H1 (cell line): ENCODE measurements at regions not wholly inside any gene's neighbourhood (a gene's known extent, or its start where the extent isn't known, plus 50 kb on each side); places are given as distances from the start of the nearest gene placed in this dataset.

Experiments used
- CHD2 ChIP-seq: IDR thresholded peaks from 2 replicates; pipeline ENCODE4 v1.6.1; 2012; ENCODE audit warnings: low read length, improper control_type of control experiment
- EZH2 ChIP-seq: fragments of 200-600 bp; sonication (generic); IDR thresholded peaks from 2 replicates; pipeline ENCODE4 v1.7.1; 2012; ENCODE audit warnings: low read depth, mild to moderate bottlenecking, moderate library complexity, low read length, inconsistent platforms; ENCODE audit not compliant: severe bottlenecking
- MAFK ChIP-seq: IDR thresholded peaks from 2 replicates; pipeline ENCODE4 v1.6.1; 2012; ENCODE audit warnings: low read depth, mild to moderate bottlenecking, improper control_type of control experiment, low read length
- POLR2A ChIP-seq, 2 experiments: IDR thresholded peaks; 1 replicate in 1 of 2; 2 replicates in 1 of 2; pipeline ENCODE4 v1.6.1; 2011; ENCODE audit warnings: low read depth in 2 of 2, low read length in 2 of 2, mild to moderate bottlenecking in 2 of 2; ENCODE audit errors: control extremely low read depth in 1 of 2
- RAD21 ChIP-seq, 2 experiments: IDR thresholded peaks in 1 of 2; conservative IDR thresholded peaks in 1 of 2; 2 replicates each; pipeline ENCODE4 v1.6.1; 2011; ENCODE audit warnings: low read depth in 2 of 2, low read length in 2 of 2, improper control_type of control experiment in 1 of 2, inconsistent platforms in 1 of 2, mild to moderate bottlenecking in 1 of 2, moderate library complexity in 1 of 2
- TEAD4 ChIP-seq: IDR thresholded peaks from 2 replicates; pipeline ENCODE4 v1.6.1; 2012; ENCODE audit warnings: low read depth, low read length, inconsistent platforms, mixed read lengths
- TF ChIP-seq, protein P1 (sequence below): fragments of 300-600 bp; sonication (generic); IDR thresholded peaks from 2 replicates; pipeline ENCODE4 v1.7.1; 2012; ENCODE audit warnings: low read length, moderate library complexity, mild to moderate bottlenecking, inconsistent platforms; ENCODE audit not compliant: insufficient replicate concordance
- TF ChIP-seq, protein P2 (sequence below): IDR thresholded peaks from 2 replicates; pipeline ENCODE4 v1.6.1; 2012; ENCODE audit warnings: inconsistent platforms
- TF ChIP-seq, protein P3 (sequence below): IDR thresholded peaks from 2 replicates; pipeline ENCODE4 v1.6.1; 2012; ENCODE audit warnings: low read length, inconsistent platforms

DNA sequence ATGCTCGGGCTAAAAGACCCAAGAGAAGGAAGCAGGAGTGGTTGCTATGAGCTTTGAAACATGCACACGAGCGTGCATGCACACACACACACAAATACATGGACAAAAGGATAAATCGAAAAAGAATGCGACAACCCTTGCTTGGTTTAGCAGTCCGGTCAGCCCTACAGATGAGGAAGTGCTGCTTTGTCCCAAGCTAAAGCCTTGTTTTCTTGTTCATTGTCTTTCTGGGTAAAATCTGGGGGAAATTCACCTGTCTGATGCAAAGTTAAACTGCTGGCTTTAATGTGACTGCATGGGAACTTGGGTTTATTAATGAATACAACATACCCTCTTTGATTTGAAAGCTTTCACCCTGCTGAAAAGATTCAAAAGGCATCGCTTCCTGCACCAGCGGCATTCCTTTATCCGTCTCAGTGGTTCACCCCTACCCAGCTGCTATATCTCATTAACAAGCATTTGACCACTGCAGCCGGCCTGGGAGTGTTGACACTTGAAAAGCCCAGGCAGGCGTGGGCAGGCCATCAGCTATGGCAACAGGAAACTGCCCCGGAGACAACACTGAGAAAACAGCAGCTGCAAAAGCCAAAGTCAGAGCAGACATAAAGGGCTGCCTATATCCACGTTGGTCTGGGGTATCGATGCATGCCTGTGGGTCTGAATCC is 301.7 kb downstream of the NDFIP2 start (continued):
- TF ChIP-seq, protein P1, sequence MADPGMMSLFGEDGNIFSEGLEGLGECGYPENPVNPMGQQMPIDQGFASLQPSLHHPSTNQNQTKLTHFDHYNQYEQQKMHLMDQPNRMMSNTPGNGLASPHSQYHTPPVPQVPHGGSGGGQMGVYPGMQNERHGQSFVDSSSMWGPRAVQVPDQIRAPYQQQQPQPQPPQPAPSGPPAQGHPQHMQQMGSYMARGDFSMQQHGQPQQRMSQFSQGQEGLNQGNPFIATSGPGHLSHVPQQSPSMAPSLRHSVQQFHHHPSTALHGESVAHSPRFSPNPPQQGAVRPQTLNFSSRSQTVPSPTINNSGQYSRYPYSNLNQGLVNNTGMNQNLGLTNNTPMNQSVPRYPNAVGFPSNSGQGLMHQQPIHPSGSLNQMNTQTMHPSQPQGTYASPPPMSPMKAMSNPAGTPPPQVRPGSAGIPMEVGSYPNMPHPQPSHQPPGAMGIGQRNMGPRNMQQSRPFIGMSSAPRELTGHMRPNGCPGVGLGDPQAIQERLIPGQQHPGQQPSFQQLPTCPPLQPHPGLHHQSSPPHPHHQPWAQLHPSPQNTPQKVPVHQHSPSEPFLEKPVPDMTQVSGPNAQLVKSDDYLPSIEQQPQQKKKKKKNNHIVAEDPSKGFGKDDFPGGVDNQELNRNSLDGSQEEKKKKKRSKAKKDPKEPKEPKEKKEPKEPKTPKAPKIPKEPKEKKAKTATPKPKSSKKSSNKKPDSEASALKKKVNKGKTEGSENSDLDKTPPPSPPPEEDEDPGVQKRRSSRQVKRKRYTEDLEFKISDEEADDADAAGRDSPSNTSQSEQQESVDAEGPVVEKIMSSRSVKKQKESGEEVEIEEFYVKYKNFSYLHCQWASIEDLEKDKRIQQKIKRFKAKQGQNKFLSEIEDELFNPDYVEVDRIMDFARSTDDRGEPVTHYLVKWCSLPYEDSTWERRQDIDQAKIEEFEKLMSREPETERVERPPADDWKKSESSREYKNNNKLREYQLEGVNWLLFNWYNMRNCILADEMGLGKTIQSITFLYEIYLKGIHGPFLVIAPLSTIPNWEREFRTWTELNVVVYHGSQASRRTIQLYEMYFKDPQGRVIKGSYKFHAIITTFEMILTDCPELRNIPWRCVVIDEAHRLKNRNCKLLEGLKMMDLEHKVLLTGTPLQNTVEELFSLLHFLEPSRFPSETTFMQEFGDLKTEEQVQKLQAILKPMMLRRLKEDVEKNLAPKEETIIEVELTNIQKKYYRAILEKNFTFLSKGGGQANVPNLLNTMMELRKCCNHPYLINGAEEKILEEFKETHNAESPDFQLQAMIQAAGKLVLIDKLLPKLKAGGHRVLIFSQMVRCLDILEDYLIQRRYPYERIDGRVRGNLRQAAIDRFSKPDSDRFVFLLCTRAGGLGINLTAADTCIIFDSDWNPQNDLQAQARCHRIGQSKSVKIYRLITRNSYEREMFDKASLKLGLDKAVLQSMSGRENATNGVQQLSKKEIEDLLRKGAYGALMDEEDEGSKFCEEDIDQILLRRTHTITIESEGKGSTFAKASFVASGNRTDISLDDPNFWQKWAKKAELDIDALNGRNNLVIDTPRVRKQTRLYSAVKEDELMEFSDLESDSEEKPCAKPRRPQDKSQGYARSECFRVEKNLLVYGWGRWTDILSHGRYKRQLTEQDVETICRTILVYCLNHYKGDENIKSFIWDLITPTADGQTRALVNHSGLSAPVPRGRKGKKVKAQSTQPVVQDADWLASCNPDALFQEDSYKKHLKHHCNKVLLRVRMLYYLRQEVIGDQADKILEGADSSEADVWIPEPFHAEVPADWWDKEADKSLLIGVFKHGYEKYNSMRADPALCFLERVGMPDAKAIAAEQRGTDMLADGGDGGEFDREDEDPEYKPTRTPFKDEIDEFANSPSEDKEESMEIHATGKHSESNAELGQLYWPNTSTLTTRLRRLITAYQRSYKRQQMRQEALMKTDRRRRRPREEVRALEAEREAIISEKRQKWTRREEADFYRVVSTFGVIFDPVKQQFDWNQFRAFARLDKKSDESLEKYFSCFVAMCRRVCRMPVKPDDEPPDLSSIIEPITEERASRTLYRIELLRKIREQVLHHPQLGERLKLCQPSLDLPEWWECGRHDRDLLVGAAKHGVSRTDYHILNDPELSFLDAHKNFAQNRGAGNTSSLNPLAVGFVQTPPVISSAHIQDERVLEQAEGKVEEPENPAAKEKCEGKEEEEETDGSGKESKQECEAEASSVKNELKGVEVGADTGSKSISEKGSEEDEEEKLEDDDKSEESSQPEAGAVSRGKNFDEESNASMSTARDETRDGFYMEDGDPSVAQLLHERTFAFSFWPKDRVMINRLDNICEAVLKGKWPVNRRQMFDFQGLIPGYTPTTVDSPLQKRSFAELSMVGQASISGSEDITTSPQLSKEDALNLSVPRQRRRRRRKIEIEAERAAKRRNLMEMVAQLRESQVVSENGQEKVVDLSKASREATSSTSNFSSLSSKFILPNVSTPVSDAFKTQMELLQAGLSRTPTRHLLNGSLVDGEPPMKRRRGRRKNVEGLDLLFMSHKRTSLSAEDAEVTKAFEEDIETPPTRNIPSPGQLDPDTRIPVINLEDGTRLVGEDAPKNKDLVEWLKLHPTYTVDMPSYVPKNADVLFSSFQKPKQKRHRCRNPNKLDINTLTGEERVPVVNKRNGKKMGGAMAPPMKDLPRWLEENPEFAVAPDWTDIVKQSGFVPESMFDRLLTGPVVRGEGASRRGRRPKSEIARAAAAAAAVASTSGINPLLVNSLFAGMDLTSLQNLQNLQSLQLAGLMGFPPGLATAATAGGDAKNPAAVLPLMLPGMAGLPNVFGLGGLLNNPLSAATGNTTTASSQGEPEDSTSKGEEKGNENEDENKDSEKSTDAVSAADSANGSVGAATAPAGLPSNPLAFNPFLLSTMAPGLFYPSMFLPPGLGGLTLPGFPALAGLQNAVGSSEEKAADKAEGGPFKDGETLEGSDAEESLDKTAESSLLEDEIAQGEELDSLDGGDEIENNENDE, result peak; percentile 92
- peak in 1 of 2 experiments; percentile 28; a peak in 1 of 3 replicates for TF ChIP-seq POLR2A (IDR thresholded peaks at IDR 0.05; ENCODE audit: control extremely low read depth in 1 of 2, low read depth in 2 of 2, low read length in 2 of 2)
- TF ChIP-seq, protein P2, sequence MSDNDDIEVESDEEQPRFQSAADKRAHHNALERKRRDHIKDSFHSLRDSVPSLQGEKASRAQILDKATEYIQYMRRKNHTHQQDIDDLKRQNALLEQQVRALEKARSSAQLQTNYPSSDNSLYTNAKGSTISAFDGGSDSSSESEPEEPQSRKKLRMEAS, result peak; percentile 45; the same call in 1 of the 2 replicates
- no peak for TF ChIP-seq CHD2
- no peak for TF ChIP-seq EZH2
- TF ChIP-seq, protein P3, sequence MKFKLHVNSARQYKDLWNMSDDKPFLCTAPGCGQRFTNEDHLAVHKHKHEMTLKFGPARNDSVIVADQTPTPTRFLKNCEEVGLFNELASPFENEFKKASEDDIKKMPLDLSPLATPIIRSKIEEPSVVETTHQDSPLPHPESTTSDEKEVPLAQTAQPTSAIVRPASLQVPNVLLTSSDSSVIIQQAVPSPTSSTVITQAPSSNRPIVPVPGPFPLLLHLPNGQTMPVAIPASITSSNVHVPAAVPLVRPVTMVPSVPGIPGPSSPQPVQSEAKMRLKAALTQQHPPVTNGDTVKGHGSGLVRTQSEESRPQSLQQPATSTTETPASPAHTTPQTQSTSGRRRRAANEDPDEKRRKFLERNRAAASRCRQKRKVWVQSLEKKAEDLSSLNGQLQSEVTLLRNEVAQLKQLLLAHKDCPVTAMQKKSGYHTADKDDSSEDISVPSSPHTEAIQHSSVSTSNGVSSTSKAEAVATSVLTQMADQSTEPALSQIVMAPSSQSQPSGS, result no peak
- peak; percentile 15 to 36; a peak in 1 of 4 replicates for TF ChIP-seq RAD21 (IDR thresholded peaks at IDR 0.05 in 1 of 2, conservative IDR thresholded peaks at IDR 0.05 in 1 of 2; ENCODE audit: low read depth in 2 of 2, low read length in 2 of 2)
- no peak for TF ChIP-seq MAFK
- peak; percentile 53 for TF ChIP-seq TEAD4
